Muscle layer of duodenum (tissue), 2 donors: ENCODE measurements at regions not wholly inside any gene's neighbourhood (a gene's known extent, or its start where the extent isn't known, plus 50 kb on each side); places are given as distances from the start of the nearest gene placed in this dataset.

Experiments used
- H3K27ac ChIP-seq: one replicate; pipeline ENCODE4 v1.7.0; 2013; ENCODE audit warnings: mild to moderate bottlenecking, low read length
- H3K27me3 ChIP-seq: one replicate; pipeline ENCODE4 v1.7.0; 2013; ENCODE audit warnings: low read depth, mild to moderate bottlenecking, control low read depth, low read length
- H3K36me3 ChIP-seq, 2 donors: one replicate each; pipeline ENCODE4 v1.7.0; 2013; ENCODE audit warnings: low read length in 2 of 2, control low read depth in 1 of 2, mild to moderate bottlenecking in 1 of 2; ENCODE audit not compliant: insufficient read depth in 2 of 2, control insufficient read depth in 1 of 2
- H3K4me1 ChIP-seq, 2 donors: one replicate each; pipeline ENCODE4 v1.7.0; 2013; ENCODE audit warnings: low read length in 2 of 2, mild to moderate bottlenecking in 2 of 2, control low read depth in 1 of 2, moderate library complexity in 1 of 2; ENCODE audit not compliant: insufficient read depth in 2 of 2, control insufficient read depth in 1 of 2
- H3K4me3 ChIP-seq, 2 donors: one replicate each; pipeline ENCODE4 v1.7.0; 2013; ENCODE audit warnings: low read length in 2 of 2, low read depth in 1 of 2, mild to moderate bottlenecking in 1 of 2
- H3K9me3 ChIP-seq, 2 donors: one replicate each; pipeline ENCODE4 v1.7.0; 2013; ENCODE audit warnings: low read length in 2 of 2, control low read depth in 1 of 2, mild to moderate bottlenecking in 1 of 2; ENCODE audit not compliant: control insufficient read depth in 1 of 2
- donor health status: healthy.

DNA sequence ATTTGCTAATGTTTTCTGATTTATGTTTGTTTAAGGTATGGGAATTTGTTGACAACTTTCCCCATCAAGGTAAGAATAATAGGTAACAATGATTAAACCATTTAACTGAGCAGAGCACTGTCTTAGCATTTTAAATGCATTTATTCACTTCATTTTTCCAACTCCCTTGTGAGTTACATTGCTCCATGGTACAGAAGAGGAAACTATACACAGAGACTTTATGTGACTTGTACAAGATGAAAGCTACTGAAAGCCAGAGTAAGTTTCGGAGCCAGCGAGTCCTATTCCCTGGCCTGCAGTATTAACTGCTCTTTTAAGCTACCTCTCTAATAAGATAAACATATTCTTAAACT lies 708.8 kb downstream of the HDGFL1 start:
- Histone ChIP-seq H3K27ac (no peak overlapping the region), H3K27me3 (no peaks in the 10 kb centered on the region)

DNA sequence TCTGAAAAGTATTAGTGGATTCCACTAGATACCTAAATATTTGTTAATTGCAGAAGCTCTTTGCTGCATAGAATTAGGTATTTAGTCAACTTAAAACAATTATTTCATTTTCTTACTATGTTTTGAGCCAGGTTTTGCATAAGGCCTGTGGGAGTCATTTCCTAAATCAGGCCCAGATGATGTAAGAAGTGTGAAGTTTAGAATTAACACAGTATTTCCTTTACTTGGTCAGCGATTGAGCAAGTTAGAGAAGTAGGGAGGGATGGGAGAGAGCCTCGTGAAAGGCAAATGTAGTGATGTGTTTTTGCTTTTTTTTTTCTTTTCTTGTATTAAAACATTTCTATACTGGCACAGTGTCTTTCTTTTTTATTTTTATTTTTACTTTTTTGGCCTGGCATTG lies 711.1 kb downstream of the HDGFL1 start:
- no peak overlapping the region for H3K27ac ChIP-seq
- H3K4me1 ChIP-seq = no peaks in the 10 kb centered on the region
- H3K4me3 ChIP-seq = no peak overlapping the region
- no peaks in the 10 kb centered on the region for H3K27me3 ChIP-seq
- H3K9me3 ChIP-seq = no peaks in the 10 kb centered on the region
- H3K36me3 ChIP-seq = no peaks in the 10 kb centered on the region

More for the DNA sequence above, 708.8 kb downstream of the HDGFL1 start:
- no peak overlapping the region for H3K4me3 ChIP-seq
- H3K4me1 ChIP-seq = no peaks in the 10 kb centered on the region
- H3K36me3 ChIP-seq = no peaks in the 10 kb centered on the region
- H3K9me3 ChIP-seq = no peaks in the 10 kb centered on the region

DNA sequence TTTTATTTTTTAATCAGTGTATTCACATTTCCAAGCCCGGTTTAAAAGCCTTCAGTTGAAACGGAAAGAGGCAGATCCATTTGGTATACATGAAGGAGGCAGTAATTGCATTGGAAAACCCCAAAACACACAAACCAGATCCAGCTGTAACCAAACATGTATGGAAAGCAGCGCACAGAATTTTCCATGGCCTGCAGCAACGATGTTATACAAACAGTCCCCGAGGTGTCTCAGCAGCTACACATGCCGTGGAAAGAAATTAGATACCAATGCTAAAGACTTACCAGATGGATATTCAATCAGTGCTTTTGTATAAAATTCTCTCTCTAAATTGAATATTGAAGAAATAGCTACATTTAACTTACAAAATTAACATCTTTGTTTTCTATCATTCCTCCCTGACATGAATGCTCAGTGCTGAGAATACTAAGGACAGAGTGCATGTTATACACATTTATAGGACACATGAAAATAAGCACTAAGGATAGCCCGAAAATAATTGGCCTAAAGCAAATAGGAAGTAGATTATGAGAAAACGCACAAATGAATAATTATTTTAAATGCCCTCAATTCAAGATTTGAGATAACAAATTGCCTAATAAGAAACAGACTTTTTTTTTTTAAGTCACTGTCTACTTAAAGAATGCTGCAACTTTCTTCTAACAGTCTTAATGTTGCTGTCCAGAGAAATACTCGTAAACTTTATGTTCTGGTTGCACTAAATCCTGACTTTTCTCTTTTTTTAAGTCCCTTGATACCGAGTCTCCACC lies 713.1 kb downstream of the HDGFL1 start:
- Histone ChIP-seq H3K9me3 (no peaks in the 10 kb centered on the region), H3K27ac (no peak overlapping the region), H3K4me1 (no peaks in the 10 kb centered on the region)

DNA sequence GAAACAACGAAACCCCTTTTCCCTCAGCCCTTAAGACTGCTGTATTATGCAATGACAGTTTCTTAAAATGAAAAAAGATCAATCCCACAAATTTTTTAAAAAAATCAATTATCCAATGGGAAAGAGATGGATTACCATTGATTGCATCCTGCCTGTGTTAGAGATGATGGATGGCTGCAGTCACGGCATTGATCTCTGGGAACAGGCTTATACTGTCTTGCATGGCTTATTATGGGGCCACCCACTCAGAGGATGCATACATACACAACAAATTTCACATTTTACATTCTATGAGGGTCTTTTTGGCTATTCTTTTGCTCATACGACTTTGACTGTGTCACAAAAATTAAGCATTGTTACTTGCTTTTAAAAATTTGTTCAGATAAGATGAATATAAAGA lies 724.3 kb downstream of the HDGFL1 start:
- Histone ChIP-seq H3K27ac (no peak overlapping the region), H3K9me3 (no peaks in the 10 kb centered on the region), H3K36me3 (no peaks in the 10 kb centered on the region), H3K4me3 (no peak overlapping the region), H3K27me3 (no peaks in the 10 kb centered on the region), H3K4me1 (no peaks in the 10 kb centered on the region)

More for the DNA sequence above, 713.1 kb downstream of the HDGFL1 start:
- no peaks in the 10 kb centered on the region for H3K27me3 ChIP-seq
- H3K36me3 ChIP-seq = no peaks in the 10 kb centered on the region
- H3K4me3 ChIP-seq = no peak overlapping the region

DNA sequence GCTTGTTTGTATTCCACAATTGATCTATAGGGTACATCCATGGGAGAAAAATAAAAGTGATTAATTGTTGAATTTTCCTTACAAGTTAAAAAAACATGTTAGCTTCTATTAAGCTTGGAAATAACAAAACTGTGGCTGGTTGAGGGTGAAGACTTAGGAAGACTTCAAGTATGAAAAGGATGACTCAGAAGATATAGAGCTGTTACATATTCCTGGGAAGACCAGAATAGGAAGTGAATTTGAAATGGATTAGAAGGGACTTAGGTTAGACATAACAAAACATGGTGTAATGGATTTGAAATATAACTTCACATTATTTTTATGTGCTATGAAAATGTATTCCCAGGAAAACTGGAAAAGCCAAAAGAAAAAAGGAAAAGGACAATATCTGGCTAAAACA lies 732.2 kb downstream of the HDGFL1 start:
- no peaks in the 10 kb centered on the region for H3K36me3 ChIP-seq
- H3K4me1 ChIP-seq = no peaks in the 10 kb centered on the region
- no peaks in the 10 kb centered on the region for H3K27me3 ChIP-seq
- no peaks in the 10 kb centered on the region for H3K9me3 ChIP-seq
- no peak overlapping the region for H3K4me3 ChIP-seq
- H3K27ac ChIP-seq = no peak overlapping the region

DNA sequence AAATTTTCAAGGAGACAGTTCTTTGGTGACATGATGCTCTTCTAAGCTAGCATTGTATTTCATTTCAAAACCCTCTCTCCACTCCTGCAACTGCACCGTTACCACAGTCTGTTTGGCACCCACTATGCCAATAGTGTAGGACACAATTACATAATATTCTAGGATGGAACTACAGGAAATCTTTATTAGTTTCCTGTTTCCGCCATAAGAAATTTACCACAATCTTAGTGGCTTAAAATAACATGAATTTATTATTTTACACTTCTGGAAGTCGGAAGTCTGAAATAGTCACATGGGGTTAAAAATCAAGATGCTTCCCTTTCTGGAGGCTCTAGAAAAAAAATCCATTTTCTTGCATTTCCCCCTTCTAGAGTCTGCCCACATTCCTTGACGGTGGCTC lies 733.1 kb downstream of the HDGFL1 start:
- Histone ChIP-seq H3K27me3 (no peaks in the 10 kb centered on the region), H3K4me1 (no peaks in the 10 kb centered on the region), H3K9me3 (no peaks in the 10 kb centered on the region), H3K4me3 (no peak overlapping the region), H3K36me3 (no peaks in the 10 kb centered on the region), H3K27ac (no peak overlapping the region)

DNA sequence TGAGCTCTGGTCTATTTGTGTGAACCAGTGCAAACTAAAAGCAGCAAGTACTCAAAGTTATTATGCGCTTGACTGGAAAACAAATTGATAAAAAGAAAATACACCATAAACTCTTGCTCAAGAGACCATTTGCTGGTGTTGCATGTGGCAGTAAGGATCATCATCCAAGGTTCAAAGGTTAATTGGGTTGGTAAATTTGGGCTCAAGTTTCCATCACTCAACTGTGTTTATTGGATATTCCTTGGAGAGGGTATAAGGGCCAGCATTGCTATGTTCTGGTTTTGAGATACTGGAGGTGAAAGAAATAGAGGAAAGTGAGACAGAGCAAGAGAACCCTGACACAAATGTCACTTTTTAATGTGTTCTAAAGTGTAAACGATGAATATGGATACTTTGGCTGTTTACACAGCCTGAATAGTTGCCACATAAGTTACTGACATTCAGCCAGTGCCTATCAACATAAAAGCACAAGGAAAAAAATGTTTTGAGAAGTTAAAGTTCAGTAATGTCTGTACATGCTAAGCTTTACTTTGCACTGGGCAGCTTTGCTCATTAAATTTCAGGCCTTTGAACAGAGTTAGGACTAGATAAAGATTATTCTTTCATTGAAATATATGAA lies 736.1 kb downstream of the HDGFL1 start:
- Histone ChIP-seq H3K36me3 (no peaks in the 10 kb centered on the region), H3K4me1 (no peaks in the 10 kb centered on the region), H3K9me3 (no peaks in the 10 kb centered on the region), H3K27me3 (no peaks in the 10 kb centered on the region), H3K4me3 (no peak overlapping the region), H3K27ac (no peak overlapping the region)

DNA sequence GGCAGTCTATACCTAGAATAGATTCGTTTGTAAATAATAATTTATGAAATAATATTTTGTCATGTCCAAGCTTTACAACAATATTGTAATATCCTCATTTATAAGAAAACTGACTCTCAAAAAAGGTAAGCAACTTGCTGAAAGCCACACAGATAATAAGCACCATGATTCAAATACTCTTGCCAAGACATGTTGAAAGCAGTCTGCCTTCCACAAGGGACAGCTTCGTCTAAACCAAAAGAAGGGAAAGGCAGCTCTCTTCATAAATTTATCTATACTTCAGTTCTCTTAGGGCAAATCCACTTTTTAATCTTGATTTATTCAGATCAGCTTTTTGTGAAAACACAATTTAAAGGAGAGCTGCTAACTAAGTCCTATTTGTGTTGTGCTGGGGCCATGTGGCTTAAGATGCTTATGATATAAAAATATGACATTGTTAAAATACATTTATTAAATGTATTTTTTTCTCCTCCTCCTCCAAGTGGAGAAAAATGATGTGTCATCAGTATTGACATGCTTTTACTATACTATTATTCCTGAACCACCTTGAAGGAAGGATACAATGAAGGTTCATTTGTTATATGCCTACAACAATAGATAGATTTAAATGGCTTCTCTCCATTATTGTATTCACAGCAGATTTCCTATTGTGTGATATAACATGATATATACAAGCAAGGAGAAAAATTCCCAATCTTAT lies 737.0 kb downstream of the HDGFL1 start:
- no peaks in the 10 kb centered on the region for H3K9me3 ChIP-seq
- H3K4me3 ChIP-seq = no peak overlapping the region
- no peak overlapping the region for H3K27ac ChIP-seq
- H3K4me1 ChIP-seq = no peaks in the 10 kb centered on the region
- no peaks in the 10 kb centered on the region for H3K36me3 ChIP-seq
- no peaks in the 10 kb centered on the region for H3K27me3 ChIP-seq

DNA sequence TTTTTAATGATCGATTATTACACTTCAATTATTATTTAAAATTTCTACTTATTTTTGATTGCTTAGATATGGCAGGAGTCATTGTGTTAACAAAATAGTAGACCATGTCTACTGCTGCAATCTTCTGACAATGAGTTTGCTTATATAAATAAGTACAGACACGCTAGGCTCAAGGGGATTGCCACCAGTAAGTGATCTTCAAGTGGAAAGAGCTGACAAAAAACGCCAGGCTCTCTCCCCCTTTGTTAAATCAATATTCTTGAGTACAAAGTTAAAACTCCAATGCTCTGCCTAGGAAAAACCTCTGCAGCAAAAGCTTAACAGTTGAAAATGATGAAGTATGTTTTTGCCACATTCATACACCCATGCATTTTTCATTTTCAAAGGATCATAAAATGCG lies 738.1 kb downstream of the HDGFL1 start:
- H3K36me3 ChIP-seq = no peaks in the 10 kb centered on the region
- H3K4me1 ChIP-seq = no peaks in the 10 kb centered on the region
- H3K27me3 ChIP-seq = no peaks in the 10 kb centered on the region
- H3K4me3 ChIP-seq = no peak overlapping the region
- no peak overlapping the region for H3K27ac ChIP-seq
- H3K9me3 ChIP-seq = no peaks in the 10 kb centered on the region

DNA sequence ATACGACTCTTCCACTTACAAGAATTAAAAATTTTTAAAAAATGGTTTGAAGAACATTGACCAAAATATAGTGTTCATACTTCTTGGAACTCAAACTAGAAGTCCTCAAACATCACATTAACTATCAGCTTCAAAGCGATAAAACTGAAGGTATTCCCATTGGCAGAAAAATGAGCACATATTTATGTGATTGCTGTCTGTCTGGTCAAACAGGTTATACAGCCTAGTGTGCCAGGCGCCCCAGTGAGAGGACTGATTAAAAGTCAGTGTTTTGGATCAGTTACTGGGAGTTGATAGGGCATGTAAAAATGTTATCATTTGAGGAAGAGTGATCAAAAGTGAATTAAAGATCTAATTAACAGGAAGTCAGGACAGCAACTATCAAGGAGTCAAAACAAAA lies 738.8 kb downstream of the HDGFL1 start:
- no peak overlapping the region for H3K27ac ChIP-seq
- H3K4me3 ChIP-seq = no peak overlapping the region
- H3K27me3 ChIP-seq = no peaks in the 10 kb centered on the region
- no peaks in the 10 kb centered on the region for H3K9me3 ChIP-seq
- no peaks in the 10 kb centered on the region for H3K4me1 ChIP-seq
- H3K36me3 ChIP-seq = no peaks in the 10 kb centered on the region

DNA sequence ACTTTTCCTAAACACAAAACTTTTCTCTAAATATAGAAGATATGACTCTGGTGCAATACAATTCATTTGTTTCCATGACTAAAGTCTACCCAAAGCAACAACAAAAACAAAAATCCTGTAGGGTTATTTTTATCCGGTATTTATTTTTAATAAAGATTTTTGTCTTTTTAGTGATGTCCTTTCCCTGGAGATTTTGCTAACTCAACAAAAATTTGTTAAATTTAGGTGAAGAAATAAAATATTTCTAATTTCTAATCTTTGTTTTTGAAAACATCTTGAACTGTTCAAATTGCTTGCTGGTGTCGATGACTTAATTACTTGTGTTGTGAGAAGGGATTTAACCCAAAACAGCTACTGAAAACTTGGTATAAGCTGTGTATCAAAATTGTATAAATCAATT lies 741.8 kb downstream of the HDGFL1 start:
- H3K9me3 ChIP-seq = no peaks in the 10 kb centered on the region
- H3K36me3 ChIP-seq = no peaks in the 10 kb centered on the region
- H3K4me1 ChIP-seq = no peaks in the 10 kb centered on the region
- no peak overlapping the region for H3K27ac ChIP-seq
- H3K27me3 ChIP-seq = no peaks in the 10 kb centered on the region
- H3K4me3 ChIP-seq = no peak overlapping the region
